ENCODE measurements at regions not wholly inside any gene's neighbourhood (a gene's known extent, or its start where the extent isn't known, plus 50 kb on each side); places are given as distances from the start of the nearest gene placed in this dataset.

DNA sequence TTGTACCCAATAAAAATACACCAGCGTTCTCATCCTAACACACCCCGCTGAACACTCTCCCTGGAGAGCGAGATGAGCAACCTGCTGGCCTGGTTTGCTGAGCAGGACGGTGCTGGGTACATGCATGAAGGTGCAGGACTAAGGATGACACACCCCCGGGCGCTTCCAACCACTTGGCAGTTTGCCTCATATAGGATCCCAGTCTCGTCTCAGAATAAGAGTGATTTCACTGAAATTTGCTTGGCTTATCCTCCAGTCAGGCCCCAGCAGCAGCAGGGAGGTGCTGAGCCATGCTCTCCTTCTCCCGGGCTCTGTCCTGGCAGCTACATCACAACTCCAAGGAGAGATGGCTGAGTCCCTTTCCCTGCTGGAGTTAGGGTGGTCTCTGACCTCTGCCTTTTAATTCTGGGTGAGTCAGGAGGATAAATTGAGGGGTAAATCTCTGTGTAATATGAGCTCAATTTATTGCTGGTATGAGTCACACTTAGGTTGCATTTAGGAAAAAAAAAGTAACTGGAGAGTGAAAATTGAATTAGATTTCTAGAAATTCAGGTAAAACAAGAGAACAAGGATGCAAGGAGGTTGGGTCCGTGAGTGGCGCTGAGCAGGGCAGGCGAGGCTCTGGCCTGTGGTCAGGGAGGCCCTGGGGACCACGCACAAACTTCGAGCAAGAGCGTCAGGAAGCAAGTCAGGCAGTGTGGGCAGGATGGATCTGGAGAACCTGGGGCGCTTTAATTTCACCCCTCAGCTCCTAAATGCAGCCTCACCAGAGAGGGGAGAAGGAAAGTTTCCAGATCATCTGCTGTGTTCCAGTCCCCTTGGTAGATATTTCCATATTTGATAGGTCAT lies 974.0 kb downstream of the TBC1D22A start:
- Histone ChIP-seq H3K27ac (ENCODE audit: insufficient read depth, low read length, poor library complexity, severe bottlenecking) (no peak overlapping the region), H3K4me3 (ENCODE audit: insufficient read depth, low read depth, low read length, poor library complexity, severe bottlenecking) (no peak overlapping the region), H3K36me3 (ENCODE audit: control insufficient read depth, insufficient read depth, low read length) (no peaks in the 10 kb centered on the region), H3K4me1 (ENCODE audit: control insufficient read depth, insufficient read depth, low read length, poor library complexity, severe bottlenecking) (no peaks in the 10 kb centered on the region), H3K27me3 (replicated peaks; ENCODE audit: control insufficient read depth, insufficient read depth, low read length, poor library complexity, severe bottlenecking) (no peaks in the 10 kb centered on the region), H3K9me3 (ENCODE audit: control insufficient read depth, low read length) (no peaks in the 10 kb centered on the region)
- no peak for DNase-seq

GRCh38 chr22:47734511-47734910 lies 972.1 kb downstream of the TBC1D22A start:
- no peak overlapping the region for H3K27ac ChIP-seq (ENCODE audit: insufficient read depth, low read length, poor library complexity, severe bottlenecking)
- no peaks in the 10 kb centered on the region for H3K4me1 ChIP-seq (ENCODE audit: control insufficient read depth, insufficient read depth, low read length, poor library complexity, severe bottlenecking)
- no peak overlapping the region for H3K4me3 ChIP-seq (ENCODE audit: insufficient read depth, low read depth, low read length, poor library complexity, severe bottlenecking)
- no peak for DNase-seq
- no peaks in the 10 kb centered on the region for H3K36me3 ChIP-seq (ENCODE audit: control insufficient read depth, insufficient read depth, low read length)
- H3K9me3 ChIP-seq (ENCODE audit: control insufficient read depth, low read length) = no peaks in the 10 kb centered on the region
- H3K27me3 ChIP-seq (replicated peaks; ENCODE audit: control insufficient read depth, insufficient read depth, low read length, poor library complexity, severe bottlenecking) = no peaks in the 10 kb centered on the region

GRCh38 chr22:47727641-47728040 lies 965.2 kb downstream of the TBC1D22A start:
- no peaks in the 10 kb centered on the region for H3K36me3 ChIP-seq (ENCODE audit: control insufficient read depth, insufficient read depth, low read length)
- H3K27ac ChIP-seq (ENCODE audit: insufficient read depth, low read length, poor library complexity, severe bottlenecking) = no peak overlapping the region
- peaks cover 5% of the 10 kb centered on the region for H3K27me3 ChIP-seq (replicated peaks; ENCODE audit: control insufficient read depth, insufficient read depth, low read length, poor library complexity, severe bottlenecking)
- no peaks in the 10 kb centered on the region for H3K4me1 ChIP-seq (ENCODE audit: control insufficient read depth, insufficient read depth, low read length, poor library complexity, severe bottlenecking)
- H3K4me3 ChIP-seq (ENCODE audit: insufficient read depth, low read depth, low read length, poor library complexity, severe bottlenecking) = no peak overlapping the region
- no peaks in the 10 kb centered on the region for H3K9me3 ChIP-seq (ENCODE audit: control insufficient read depth, low read length)
- no peak for DNase-seq

GRCh38 chr22:47724751-47725150 lies 962.3 kb downstream of the TBC1D22A start:
- no peak overlapping the region for H3K4me3 ChIP-seq (ENCODE audit: insufficient read depth, low read depth, low read length, poor library complexity, severe bottlenecking)
- H3K27ac ChIP-seq (ENCODE audit: insufficient read depth, low read length, poor library complexity, severe bottlenecking) = no peak overlapping the region
- no peaks in the 10 kb centered on the region for H3K9me3 ChIP-seq (ENCODE audit: control insufficient read depth, low read length)
- H3K36me3 ChIP-seq (ENCODE audit: control insufficient read depth, insufficient read depth, low read length) = no peaks in the 10 kb centered on the region
- no peaks in the 10 kb centered on the region for H3K4me1 ChIP-seq (ENCODE audit: control insufficient read depth, insufficient read depth, low read length, poor library complexity, severe bottlenecking)
- DNase-seq = no peak
- peaks cover 5% of the 10 kb centered on the region for H3K27me3 ChIP-seq (replicated peaks; ENCODE audit: control insufficient read depth, insufficient read depth, low read length, poor library complexity, severe bottlenecking)

- Histone ChIP-seq H3K27me3 (replicated peaks; ENCODE audit: control insufficient read depth, insufficient read depth, low read length, poor library complexity, severe bottlenecking) (peaks cover 1% of the 10 kb centered on the region), H3K27ac (ENCODE audit: insufficient read depth, low read length, poor library complexity, severe bottlenecking) (no peak overlapping the region), H3K4me3 (ENCODE audit: insufficient read depth, low read depth, low read length, poor library complexity, severe bottlenecking) (no peak overlapping the region), H3K36me3 (ENCODE audit: control insufficient read depth, insufficient read depth, low read length) (no peaks in the 10 kb centered on the region), H3K9me3 (ENCODE audit: control insufficient read depth, low read length) (no peaks in the 10 kb centered on the region), H3K4me1 (ENCODE audit: control insufficient read depth, insufficient read depth, low read length, poor library complexity, severe bottlenecking) (no peaks in the 10 kb centered on the region)
- DNase-seq = no peak
Measured at GRCh38 chr22:47724030-47724429, 961.6 kb downstream of the TBC1D22A start.

GRCh38 chr22:47718337-47718736 lies 955.9 kb downstream of the TBC1D22A start:
- Histone ChIP-seq H3K4me3 (ENCODE audit: insufficient read depth, low read depth, low read length, poor library complexity, severe bottlenecking) (no peak overlapping the region), H3K27ac (ENCODE audit: insufficient read depth, low read length, poor library complexity, severe bottlenecking) (no peak overlapping the region), H3K36me3 (ENCODE audit: control insufficient read depth, insufficient read depth, low read length) (no peaks in the 10 kb centered on the region), H3K4me1 (ENCODE audit: control insufficient read depth, insufficient read depth, low read length, poor library complexity, severe bottlenecking) (no peaks in the 10 kb centered on the region), H3K9me3 (ENCODE audit: control insufficient read depth, low read length) (no peaks in the 10 kb centered on the region), H3K27me3 (replicated peaks; ENCODE audit: control insufficient read depth, insufficient read depth, low read length, poor library complexity, severe bottlenecking) (no peaks in the 10 kb centered on the region)
- DNase-seq = no peak

- Histone ChIP-seq H3K4me1 (ENCODE audit: control insufficient read depth, insufficient read depth, low read length, poor library complexity, severe bottlenecking) (no peaks in the 10 kb centered on the region), H3K4me3 (ENCODE audit: insufficient read depth, low read depth, low read length, poor library complexity, severe bottlenecking) (no peak overlapping the region), H3K36me3 (ENCODE audit: control insufficient read depth, insufficient read depth, low read length) (no peaks in the 10 kb centered on the region), H3K9me3 (ENCODE audit: control insufficient read depth, low read length) (no peaks in the 10 kb centered on the region), H3K27me3 (replicated peaks; ENCODE audit: control insufficient read depth, insufficient read depth, low read length, poor library complexity, severe bottlenecking) (no peaks in the 10 kb centered on the region), H3K27ac (ENCODE audit: insufficient read depth, low read length, poor library complexity, severe bottlenecking) (no peak overlapping the region)
- DNase-seq = no peak
Measured at GRCh38 chr22:47716890-47717615, 954.6 kb downstream of the TBC1D22A start.

- DNase-seq = no peak
- no peaks in the 10 kb centered on the region for H3K4me1 ChIP-seq (ENCODE audit: control insufficient read depth, insufficient read depth, low read length, poor library complexity, severe bottlenecking)
- no peaks in the 10 kb centered on the region for H3K9me3 ChIP-seq (ENCODE audit: control insufficient read depth, low read length)
- H3K36me3 ChIP-seq (ENCODE audit: control insufficient read depth, insufficient read depth, low read length) = no peaks in the 10 kb centered on the region
- H3K4me3 ChIP-seq (ENCODE audit: insufficient read depth, low read depth, low read length, poor library complexity, severe bottlenecking) = no peak overlapping the region
- no peak overlapping the region for H3K27ac ChIP-seq (ENCODE audit: insufficient read depth, low read length, poor library complexity, severe bottlenecking)
- no peaks in the 10 kb centered on the region for H3K27me3 ChIP-seq (replicated peaks; ENCODE audit: control insufficient read depth, insufficient read depth, low read length, poor library complexity, severe bottlenecking)
Measured at GRCh38 chr22:47715866-47716578, 953.6 kb downstream of the TBC1D22A start.

GRCh38 chr22:47713941-47714340 lies 951.5 kb downstream of the TBC1D22A start:
- Histone ChIP-seq H3K36me3 (ENCODE audit: control insufficient read depth, insufficient read depth, low read length) (no peaks in the 10 kb centered on the region), H3K4me3 (ENCODE audit: insufficient read depth, low read depth, low read length, poor library complexity, severe bottlenecking) (no peak overlapping the region), H3K27ac (ENCODE audit: insufficient read depth, low read length, poor library complexity, severe bottlenecking) (no peak overlapping the region), H3K27me3 (replicated peaks; ENCODE audit: control insufficient read depth, insufficient read depth, low read length, poor library complexity, severe bottlenecking) (no peaks in the 10 kb centered on the region), H3K4me1 (ENCODE audit: control insufficient read depth, insufficient read depth, low read length, poor library complexity, severe bottlenecking) (no peaks in the 10 kb centered on the region), H3K9me3 (ENCODE audit: control insufficient read depth, low read length) (no peaks in the 10 kb centered on the region)
- DNase-seq = no peak

DNA sequence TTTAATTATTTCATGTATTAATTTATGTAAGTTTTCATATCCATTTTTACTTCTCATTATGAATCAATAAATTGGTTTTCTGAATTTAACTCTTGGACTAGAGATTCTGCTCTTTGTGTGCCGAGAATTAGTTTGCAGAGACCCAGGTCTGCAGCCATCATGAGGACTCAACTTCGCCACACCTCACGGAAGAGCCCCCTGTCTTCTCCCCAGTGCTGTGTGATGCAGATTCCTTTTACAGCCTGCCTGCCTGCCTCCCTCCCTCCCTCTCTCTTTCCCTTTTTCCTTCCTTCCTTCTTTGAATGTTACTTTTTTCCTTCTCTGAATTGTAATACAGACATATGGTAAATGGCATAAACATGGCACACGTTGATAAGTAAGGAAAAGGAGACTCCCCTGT lies 947.7 kb downstream of the TBC1D22A start:
- H3K36me3 ChIP-seq (ENCODE audit: control insufficient read depth, insufficient read depth, low read length) = no peaks in the 10 kb centered on the region
- no peak overlapping the region for H3K4me3 ChIP-seq (ENCODE audit: insufficient read depth, low read depth, low read length, poor library complexity, severe bottlenecking)
- no peaks in the 10 kb centered on the region for H3K27me3 ChIP-seq (replicated peaks; ENCODE audit: control insufficient read depth, insufficient read depth, low read length, poor library complexity, severe bottlenecking)
- no peak for DNase-seq
- H3K4me1 ChIP-seq (ENCODE audit: control insufficient read depth, insufficient read depth, low read length, poor library complexity, severe bottlenecking) = no peaks in the 10 kb centered on the region
- H3K27ac ChIP-seq (ENCODE audit: insufficient read depth, low read length, poor library complexity, severe bottlenecking) = no peak overlapping the region
- no peaks in the 10 kb centered on the region for H3K9me3 ChIP-seq (ENCODE audit: control insufficient read depth, low read length)
